GM19351 (cell line): ENCODE measurements at regions not wholly inside any gene's neighbourhood (a gene's known extent, or its start where the extent isn't known, plus 50 kb on each side); places are given as distances from the start of the nearest gene placed in this dataset.
"Not testable (repeated sequence)": the region's sequence is repeated elsewhere in the genome, so short reads cannot be mapped to it uniquely, and the experiment has no call there.

Experiments used
- ATAC-seq: cut with Tn5 transposase; IDR thresholded peaks from one replicate; pipeline ENCODE4 v1.9.1; 2021; ENCODE audit warnings: mild to moderate bottlenecking, moderate library complexity; ENCODE audit not compliant: unreplicated experiment

DNA sequence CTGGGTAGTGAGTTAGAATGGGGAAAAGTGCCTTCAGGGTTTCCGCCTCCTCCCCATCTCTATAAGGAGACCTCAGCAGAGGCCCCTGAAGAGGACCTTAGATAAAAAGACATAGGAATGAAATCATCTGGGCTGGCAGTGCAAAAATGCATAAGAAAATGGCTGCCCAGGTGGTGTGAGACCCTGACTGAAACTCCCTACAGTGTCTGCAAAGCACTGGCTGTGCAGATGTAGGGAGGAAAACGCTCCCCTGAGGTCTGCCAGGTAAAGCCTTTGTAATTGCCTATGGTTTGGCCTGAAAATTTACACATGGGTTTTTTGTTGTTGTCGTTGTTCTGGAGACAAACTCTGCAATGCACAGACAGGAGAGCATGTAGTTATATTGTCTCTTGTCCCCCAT lies 128.1 kb upstream of the VWC2 start:
- ATAC-seq = no peak

DNA sequence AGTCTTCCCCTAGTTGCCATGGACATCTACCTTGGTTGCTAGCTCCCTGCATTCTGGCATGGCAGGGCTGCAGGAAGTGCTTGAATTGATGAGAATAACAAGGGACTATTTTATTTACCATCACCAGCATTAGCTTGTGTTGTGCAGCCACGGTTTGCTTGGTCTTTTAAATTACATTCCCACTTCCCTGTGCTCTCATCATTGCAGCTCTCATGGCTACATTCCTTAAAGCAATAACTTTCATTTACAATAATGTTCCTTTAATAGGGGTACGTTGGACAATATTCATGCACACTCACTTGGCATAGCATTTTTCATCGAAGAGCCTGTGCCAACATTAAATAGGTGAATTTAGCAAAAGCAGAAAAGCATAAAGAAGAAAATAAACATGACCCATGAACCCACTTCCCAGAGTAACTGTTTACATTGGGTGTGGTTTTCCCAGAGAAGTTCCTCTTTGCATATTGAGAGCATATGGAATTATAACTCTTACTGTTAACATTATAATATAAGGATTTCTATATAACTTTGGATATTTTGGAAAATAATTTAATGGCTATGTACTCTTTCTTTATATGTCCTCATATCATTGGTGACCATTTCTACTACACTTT lies 113.2 kb upstream of the VWC2 start:
- ATAC-seq = no peak

DNA sequence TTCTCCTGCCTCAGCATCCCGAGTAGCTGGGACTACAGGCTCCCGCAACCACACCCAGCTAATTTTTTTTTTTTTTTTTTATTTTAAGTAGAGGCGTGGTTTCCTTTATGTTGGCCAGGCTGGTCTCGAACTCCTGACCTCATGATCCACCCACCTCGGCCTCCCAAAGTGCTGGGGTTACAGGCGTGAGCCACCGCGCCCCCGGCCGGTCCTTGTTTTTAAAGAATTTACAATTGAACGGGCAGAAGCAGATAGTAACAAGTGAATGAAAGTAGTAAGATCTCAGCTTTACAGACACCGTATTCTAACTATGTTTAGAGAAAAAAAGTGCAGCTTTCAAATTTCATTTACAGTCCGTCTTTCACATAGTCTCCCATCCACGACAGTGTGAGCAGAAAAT lies 112.5 kb upstream of the VWC2 start:
- ATAC-seq = no peak

- not testable (repeated sequence) for ATAC-seq
Observed at GRCh38 chr7:49665963-49666362, 107.5 kb upstream of the VWC2 start.

DNA sequence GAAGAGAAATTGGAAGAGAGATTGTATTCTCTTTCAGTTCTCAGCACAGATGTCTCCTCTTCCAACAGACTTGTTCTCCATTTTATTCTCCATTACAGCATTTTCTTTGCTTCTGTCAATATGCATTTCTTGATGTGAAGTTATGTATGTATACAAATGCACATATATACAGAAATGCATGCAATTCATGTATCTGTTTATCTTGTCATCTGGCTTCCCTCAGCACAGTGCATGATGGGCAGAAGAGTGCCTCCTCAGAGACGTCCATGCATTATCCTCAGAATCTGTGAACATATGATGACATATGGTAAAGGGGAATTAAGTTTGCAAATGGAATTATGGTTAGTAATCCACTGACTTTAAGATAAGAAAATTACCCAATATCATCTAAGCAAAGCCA lies 106.7 kb upstream of the VWC2 start:
- ATAC-seq = no peak

DNA sequence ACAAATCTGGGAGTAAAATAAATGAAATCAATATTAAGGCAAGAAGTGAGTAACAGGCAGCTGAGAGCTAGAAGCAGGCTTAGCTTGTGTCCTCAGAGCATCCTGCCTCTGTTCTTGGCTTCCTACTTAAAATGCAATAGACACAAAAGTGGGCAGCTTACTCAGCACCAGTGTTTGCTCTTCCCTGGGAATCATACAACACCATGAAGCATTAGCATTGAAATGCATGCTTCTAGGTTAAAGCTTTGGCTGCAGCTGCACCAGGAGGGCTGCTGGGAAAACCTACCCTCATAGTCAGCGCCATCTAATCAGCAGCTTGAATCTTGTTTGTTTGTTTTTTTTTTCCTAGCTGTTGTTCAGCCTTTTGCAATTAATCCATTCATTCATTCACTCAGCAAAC lies 104.2 kb upstream of the VWC2 start:
- ATAC-seq = no peak

DNA sequence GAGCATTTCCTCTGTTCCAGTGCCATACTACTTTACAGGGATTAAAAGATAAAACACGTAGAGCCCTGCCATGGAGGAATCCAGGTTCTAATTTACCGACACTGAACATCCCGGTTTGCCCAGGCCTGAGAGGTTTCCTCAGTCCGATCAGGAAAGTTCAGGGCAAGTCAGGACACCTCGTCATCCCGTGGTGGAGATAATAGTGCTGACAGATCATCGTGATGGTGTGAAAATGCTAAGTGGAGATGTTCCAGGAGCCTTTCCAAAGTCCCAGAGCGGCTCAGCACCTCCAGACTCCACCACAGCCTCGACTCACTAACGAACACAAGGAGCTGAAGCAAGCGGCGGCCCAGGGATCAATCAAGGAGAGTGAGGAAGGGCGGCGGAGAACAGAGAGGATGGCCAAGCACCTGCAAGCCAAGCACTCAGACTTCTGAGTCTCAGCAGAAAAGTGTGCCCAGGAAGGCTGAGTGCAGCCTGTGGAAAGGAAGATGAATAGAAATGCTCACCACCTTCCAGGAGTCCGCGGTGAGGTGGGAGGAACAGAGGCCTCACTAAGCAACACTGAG lies 103.7 kb upstream of the VWC2 start:
- ATAC-seq = no peak

DNA sequence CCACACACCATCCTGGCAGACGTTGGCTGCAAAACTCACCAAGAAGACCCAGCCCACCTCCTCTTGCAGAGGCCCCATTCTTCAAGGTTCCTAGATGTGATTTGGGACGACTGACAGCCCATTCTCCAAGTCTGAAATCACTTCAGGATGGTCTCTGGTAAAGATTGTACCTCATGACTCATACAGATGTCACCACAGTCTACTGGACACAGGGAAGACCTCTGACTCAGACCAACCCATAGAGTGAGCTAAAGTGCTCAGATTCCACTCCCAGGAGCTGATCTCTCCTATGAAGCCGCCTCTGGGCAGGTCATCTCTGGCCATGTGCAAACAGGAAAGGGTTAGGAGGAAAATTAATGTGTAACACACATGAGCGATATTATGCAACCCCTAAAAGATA lies 102.4 kb upstream of the VWC2 start:
- no peak for ATAC-seq

GRCh38 chr7:49692516-49692915 lies 80.9 kb upstream of the VWC2 start:
- peak; percentile 80 for ATAC-seq

GRCh38 chr7:49695971-49696370 lies 77.5 kb upstream of the VWC2 start:
- ATAC-seq = no peak

- ATAC-seq = no peak
Observed at GRCh38 chr7:49700841-49701240, 72.6 kb upstream of the VWC2 start.

DNA sequence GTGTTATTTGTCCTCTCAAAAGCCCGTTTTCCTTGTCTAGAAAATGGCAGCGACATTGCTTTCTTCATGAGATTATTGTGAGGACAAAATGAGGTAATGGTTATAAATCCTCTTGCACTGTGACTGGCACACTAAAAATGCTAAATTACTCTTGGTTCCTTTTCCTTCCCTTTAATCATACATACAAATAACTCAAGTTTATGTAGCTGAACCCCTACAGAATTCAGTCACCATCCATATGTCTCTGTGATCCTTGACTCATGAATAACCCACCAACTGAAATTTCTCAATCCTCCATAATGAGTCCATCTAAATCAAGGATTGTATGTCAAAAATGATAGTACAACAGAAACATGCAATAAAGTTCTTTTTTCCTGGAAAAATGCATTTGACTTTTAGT lies 71.3 kb upstream of the VWC2 start:
- ATAC-seq = no peak

- ATAC-seq = no peak
Observed at GRCh38 chr7:49703337-49703736, 70.1 kb upstream of the VWC2 start.

DNA sequence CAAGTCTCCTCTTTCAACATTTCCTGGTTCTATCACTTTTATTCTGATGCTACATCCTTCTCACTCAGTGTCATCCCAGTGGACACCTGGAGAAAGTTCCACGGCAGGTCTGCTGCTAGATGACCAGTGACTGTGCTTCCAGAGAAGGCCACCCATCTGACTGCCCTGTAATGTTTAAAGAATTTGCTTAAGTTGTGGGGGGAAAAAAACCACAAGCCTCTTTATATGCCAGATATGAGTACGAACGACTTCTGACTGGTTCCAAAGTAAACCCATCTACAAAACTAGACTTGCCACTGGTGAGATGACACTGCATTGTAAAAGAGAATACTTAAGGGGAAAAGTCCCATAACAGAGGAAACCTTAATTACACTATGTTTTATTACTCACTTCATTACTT lies 69.6 kb upstream of the VWC2 start:
- no peak for ATAC-seq

DNA sequence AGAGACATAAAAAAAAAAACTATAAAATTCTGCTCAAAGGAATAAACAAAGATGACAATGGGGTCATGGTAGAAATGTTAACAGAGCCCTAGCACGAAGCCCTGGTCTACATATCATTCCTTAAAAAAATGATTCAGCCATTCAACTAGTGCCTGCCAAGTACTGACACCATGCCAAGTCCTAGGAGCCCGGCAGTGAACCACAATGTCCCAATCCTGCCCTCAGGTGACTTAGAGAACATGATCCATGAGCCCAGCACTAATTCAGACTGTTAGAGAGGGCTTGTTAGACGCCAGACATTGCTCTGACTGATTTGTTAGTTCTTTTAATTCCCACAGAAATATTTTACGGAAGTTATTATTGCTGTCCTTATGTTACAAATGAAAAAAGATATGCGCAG lies 67.3 kb upstream of the VWC2 start:
- ATAC-seq = no peak

DNA sequence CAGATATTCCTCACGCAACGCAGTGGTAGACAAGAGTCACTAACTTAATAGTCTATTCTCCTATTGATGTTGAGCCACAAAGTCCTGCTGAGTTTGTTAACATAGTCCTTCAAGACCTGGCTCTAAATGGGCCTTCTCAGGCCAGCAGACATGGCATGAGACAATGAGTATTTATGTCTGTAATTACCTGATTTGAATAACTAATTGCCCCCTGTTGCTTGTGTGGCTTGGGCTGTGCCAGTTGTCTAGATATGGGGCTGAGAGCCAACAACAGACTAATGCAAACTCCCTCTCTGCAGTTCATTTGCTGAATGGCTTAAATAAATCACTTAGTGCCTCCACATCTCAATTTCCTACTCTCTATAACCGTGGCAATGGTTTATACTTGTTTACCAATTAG lies 65.5 kb upstream of the VWC2 start:
- ATAC-seq = no peak

GRCh38 chr7:49708590-49708989 lies 64.8 kb upstream of the VWC2 start:
- ATAC-seq = no peak

GRCh38 chr7:49711072-49711723 lies 62.2 kb upstream of the VWC2 start:
- ATAC-seq = not testable (repeated sequence)

GRCh38 chr7:49714182-49714581 lies 59.3 kb upstream of the VWC2 start:
- ATAC-seq = no peak

- ATAC-seq = no peak
Observed at GRCh38 chr7:49715486-49715885, 58.0 kb upstream of the VWC2 start.

DNA sequence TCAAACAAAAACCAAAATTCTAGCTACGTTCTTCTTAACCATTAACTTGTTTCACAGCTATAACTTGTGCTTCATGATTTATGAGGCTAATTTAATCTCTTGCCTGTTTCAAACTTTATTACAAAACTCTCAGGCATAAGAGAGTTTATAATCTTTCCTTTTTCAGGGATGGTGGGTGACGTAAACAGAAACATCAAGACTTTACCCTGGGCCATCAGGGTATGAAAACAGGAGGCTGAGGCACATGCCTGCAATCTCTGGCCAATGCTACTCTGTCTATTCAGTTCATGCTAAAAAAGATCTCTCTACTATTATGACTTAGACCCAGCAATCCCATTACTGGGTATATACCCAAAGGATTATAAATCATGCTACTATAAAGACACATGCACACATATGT lies 55.9 kb upstream of the VWC2 start:
- ATAC-seq = no peak

GRCh38 chr7:49718760-49719159 lies 54.7 kb upstream of the VWC2 start:
- ATAC-seq = no peak

- ATAC-seq = no peak
Observed at GRCh38 chr7:49721441-49721840, 52.0 kb upstream of the VWC2 start.
